ENCODE measurements at regions not wholly inside any gene's neighbourhood (a gene's known extent, or its start where the extent isn't known, plus 50 kb on each side); places are given as distances from the start of the nearest gene placed in this dataset.

DNA sequence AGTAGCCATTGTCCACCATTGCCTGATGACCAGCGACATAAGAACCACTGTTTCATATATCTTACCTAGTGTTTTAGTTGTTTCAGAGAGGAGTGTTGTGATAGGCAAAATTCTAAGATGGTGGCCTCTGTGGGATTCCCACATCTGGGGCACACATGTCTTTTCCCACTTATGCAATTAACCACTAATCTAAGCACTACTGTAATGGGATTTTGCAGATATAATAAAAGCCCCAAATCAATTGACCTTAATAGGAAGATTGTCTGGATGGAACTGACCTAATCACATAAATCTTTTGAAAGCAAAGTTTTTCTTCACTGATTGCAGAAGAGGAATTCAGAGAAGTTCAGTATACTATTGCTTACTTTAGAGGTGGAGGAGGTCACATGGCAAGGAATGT lies 469.9 kb downstream of the NUP35 start:
- TF ChIP-seq EGR1 (IDR thresholded peaks at IDR 0.05): no peak
- no peak for TF ChIP-seq TCF12 (IDR thresholded peaks at IDR 0.05; ENCODE audit: low read depth)
- TF ChIP-seq CEBPB (IDR thresholded peaks at IDR 0.05): no peak
- TF ChIP-seq ZBTB7A (IDR thresholded peaks at IDR 0.05; ENCODE audit: low read depth): no peak
- TF ChIP-seq, protein P1, sequence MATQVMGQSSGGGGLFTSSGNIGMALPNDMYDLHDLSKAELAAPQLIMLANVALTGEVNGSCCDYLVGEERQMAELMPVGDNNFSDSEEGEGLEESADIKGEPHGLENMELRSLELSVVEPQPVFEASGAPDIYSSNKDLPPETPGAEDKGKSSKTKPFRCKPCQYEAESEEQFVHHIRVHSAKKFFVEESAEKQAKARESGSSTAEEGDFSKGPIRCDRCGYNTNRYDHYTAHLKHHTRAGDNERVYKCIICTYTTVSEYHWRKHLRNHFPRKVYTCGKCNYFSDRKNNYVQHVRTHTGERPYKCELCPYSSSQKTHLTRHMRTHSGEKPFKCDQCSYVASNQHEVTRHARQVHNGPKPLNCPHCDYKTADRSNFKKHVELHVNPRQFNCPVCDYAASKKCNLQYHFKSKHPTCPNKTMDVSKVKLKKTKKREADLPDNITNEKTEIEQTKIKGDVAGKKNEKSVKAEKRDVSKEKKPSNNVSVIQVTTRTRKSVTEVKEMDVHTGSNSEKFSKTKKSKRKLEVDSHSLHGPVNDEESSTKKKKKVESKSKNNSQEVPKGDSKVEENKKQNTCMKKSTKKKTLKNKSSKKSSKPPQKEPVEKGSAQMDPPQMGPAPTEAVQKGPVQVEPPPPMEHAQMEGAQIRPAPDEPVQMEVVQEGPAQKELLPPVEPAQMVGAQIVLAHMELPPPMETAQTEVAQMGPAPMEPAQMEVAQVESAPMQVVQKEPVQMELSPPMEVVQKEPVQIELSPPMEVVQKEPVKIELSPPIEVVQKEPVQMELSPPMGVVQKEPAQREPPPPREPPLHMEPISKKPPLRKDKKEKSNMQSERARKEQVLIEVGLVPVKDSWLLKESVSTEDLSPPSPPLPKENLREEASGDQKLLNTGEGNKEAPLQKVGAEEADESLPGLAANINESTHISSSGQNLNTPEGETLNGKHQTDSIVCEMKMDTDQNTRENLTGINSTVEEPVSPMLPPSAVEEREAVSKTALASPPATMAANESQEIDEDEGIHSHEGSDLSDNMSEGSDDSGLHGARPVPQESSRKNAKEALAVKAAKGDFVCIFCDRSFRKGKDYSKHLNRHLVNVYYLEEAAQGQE (IDR thresholded peaks at IDR 0.05; ENCODE audit: low read depth): no peak
- no peak for TF ChIP-seq NFIC (IDR thresholded peaks at IDR 0.05)
- no peak for TF ChIP-seq TAF1 (IDR thresholded peaks at IDR 0.05; ENCODE audit: low read depth)
- no peak for TF ChIP-seq TEAD4 (IDR thresholded peaks at IDR 0.05)
- TF ChIP-seq, protein P2, sequence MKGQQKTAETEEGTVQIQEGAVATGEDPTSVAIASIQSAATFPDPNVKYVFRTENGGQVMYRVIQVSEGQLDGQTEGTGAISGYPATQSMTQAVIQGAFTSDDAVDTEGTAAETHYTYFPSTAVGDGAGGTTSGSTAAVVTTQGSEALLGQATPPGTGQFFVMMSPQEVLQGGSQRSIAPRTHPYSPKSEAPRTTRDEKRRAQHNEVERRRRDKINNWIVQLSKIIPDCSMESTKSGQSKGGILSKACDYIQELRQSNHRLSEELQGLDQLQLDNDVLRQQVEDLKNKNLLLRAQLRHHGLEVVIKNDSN (IDR thresholded peaks at IDR 0.05): no peak
- no peak for TF ChIP-seq FOXM1 (IDR thresholded peaks at IDR 0.05; ENCODE audit: borderline replicate concordance, low read depth)
- TF ChIP-seq CREB1 (IDR thresholded peaks at IDR 0.05; ENCODE audit: low read depth): no peak
- TF ChIP-seq YY1 (IDR thresholded peaks at IDR 0.05; ENCODE audit: low read depth): no peak
- TF ChIP-seq, protein P3, sequence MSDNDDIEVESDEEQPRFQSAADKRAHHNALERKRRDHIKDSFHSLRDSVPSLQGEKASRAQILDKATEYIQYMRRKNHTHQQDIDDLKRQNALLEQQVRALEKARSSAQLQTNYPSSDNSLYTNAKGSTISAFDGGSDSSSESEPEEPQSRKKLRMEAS (IDR thresholded peaks at IDR 0.05): no peak
- TF ChIP-seq EP300 (IDR thresholded peaks at IDR 0.05; ENCODE audit: borderline replicate concordance): no peak
- TF ChIP-seq RAD21 (IDR thresholded peaks at IDR 0.05; ENCODE audit: low read depth): no peak

DNA sequence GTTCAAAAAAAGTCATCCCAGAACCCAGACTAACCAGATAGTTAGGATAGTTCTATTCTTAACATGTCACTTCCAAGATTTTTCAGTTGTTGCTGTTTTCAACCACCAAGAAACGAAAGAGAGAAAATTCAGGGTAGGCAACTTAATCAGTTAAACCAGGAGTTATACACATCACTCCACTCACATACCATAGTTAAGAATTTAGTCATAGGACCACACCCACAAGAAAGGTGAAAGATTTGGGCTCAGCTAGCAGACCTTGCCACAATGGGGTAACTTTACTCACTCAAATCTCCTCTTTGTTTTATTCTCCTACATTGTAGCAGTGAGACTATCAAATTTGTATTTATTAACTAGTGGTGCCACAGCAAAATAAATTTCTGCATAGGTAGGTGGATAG lies 473.6 kb downstream of the NUP35 start:
- TF ChIP-seq ZBTB7A (IDR thresholded peaks at IDR 0.05; ENCODE audit: low read depth) (no peak), RAD21 (IDR thresholded peaks at IDR 0.05; ENCODE audit: low read depth) (no peak), CEBPB (IDR thresholded peaks at IDR 0.05) (no peak), CREB1 (IDR thresholded peaks at IDR 0.05; ENCODE audit: low read depth) (no peak), TEAD4 (IDR thresholded peaks at IDR 0.05) (no peak)
- TF ChIP-seq, protein P3 (IDR thresholded peaks at IDR 0.05): no peak

DNA sequence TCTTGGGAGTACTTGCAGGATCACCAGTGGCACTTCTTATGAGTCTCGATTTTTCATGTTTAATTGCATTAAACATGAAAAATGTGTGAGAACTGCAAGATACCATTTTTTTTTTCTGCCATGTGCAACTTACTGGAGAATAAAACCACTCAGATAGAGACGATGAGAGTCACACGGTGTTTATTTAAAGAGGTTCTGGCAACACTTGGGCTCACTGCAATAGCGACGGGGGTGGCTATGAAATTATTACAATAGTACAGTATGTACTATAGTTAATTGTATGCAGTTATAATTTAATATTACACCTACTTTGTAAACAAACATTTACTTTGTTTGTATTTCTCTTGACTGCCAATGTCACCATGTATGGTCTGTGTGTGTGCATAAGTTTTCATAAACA lies 479.8 kb downstream of the NUP35 start:
- TF ChIP-seq, protein P2 (IDR thresholded peaks at IDR 0.05): no peak
- no peak for TF ChIP-seq EGR1 (IDR thresholded peaks at IDR 0.05)
- no peak for TF ChIP-seq RAD21 (IDR thresholded peaks at IDR 0.05; ENCODE audit: low read depth)
- no peak for TF ChIP-seq FOXM1 (IDR thresholded peaks at IDR 0.05; ENCODE audit: borderline replicate concordance, low read depth)
- TF ChIP-seq TEAD4 (IDR thresholded peaks at IDR 0.05): no peak
- no peak for TF ChIP-seq TAF1 (IDR thresholded peaks at IDR 0.05; ENCODE audit: low read depth)

DNA sequence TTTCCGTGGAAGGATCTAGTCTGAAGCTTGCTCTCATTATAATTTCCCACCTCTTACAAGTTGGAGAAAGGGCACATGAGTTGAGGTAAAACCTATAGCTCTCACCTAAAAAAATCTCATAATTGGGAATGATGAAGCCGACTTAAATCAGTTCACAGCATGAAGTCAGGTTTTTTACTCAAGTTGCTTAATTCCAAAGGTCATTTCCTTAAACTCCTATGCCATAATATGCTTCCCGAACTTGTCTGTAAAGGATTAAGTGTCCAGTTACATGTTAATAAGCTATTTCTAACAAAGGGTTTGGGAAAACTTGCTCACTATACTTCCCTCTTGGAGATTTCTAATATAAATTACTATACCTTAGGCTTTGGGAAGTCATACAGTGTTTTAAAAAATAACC lies 481.2 kb downstream of the NUP35 start:
- no peak for TF ChIP-seq TCF12 (IDR thresholded peaks at IDR 0.05; ENCODE audit: low read depth)
- no peak for TF ChIP-seq YY1 (IDR thresholded peaks at IDR 0.05; ENCODE audit: low read depth)
- no peak for TF ChIP-seq TAF1 (IDR thresholded peaks at IDR 0.05; ENCODE audit: low read depth)
- TF ChIP-seq CREB1 (IDR thresholded peaks at IDR 0.05; ENCODE audit: low read depth): no peak
- TF ChIP-seq, protein P1 (IDR thresholded peaks at IDR 0.05; ENCODE audit: low read depth): no peak
- TF ChIP-seq, protein P3 (IDR thresholded peaks at IDR 0.05): no peak
- TF ChIP-seq CEBPB (IDR thresholded peaks at IDR 0.05): no peak

DNA sequence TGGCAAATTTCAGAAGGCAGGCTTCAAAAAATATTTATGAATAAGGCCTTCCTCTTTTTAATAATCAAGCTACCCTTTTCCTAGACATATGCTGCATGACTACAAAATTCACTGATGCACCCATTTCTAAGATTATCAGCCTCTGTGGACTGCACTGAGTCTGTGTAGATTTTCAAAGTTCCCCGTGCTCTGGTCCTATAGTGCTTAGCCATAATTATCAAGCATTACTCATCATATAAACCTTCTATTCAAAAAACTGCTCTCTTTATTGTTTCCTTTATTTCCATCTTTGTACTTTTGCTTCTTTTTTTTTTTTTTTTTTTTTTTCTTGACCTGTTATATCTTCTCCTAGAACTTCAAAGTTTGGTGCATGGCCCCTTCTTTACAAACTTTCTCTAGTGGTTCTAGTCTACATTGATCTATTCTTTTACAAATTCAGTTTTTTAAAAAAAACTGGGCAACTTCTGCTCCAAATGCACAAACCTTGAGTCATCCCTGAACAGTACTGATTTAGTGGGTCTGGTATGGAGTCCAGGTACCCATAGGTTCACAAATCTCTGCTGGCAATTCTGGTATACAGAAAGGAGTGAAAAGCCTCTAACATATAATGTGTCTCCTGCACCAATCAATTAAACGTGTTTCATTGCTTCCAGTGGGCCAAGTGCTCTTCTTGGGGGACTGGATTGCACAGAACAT lies 481.9 kb downstream of the NUP35 start:
- TF ChIP-seq EP300 (IDR thresholded peaks at IDR 0.05; ENCODE audit: borderline replicate concordance) (no peak), CEBPB (IDR thresholded peaks at IDR 0.05) (no peak), EGR1 (IDR thresholded peaks at IDR 0.05) (no peak), RAD21 (IDR thresholded peaks at IDR 0.05; ENCODE audit: low read depth) (no peak), ZBTB7A (IDR thresholded peaks at IDR 0.05; ENCODE audit: low read depth) (no peak), NFIC (IDR thresholded peaks at IDR 0.05) (no peak), TCF12 (IDR thresholded peaks at IDR 0.05; ENCODE audit: low read depth) (no peak), TAF1 (IDR thresholded peaks at IDR 0.05; ENCODE audit: low read depth) (no peak)
- TF ChIP-seq, protein P1 (IDR thresholded peaks at IDR 0.05; ENCODE audit: low read depth): no peak
- TF ChIP-seq, protein P3 (IDR thresholded peaks at IDR 0.05): no peak
